WERI-Rb-1 (cell line): ENCODE measurements at regions not wholly inside any gene's neighbourhood (a gene's known extent, or its start where the extent isn't known, plus 50 kb on each side); places are given as distances from the start of the nearest gene placed in this dataset.

Experiments used
- DNase-seq: peaks from one replicate; pipeline ENCODE4 v3.0.0-alpha.2; 2020
- H3K27ac ChIP-seq: fragments of 250-450 bp; sonication (Bioruptor Pico); 2 replicates; pipeline ENCODE4 v1.5.1; 2020; ENCODE audit warnings: mild to moderate bottlenecking, moderate library complexity
- H3K27me3 ChIP-seq: fragments of 250-450 bp; sonication (Bioruptor Pico); 2 replicates; pipeline ENCODE4 v1.5.1; 2021; ENCODE audit warnings: mild to moderate bottlenecking, low read depth, moderate library complexity; ENCODE audit not compliant: insufficient read depth, severe bottlenecking
- H3K36me3 ChIP-seq: fragments of 250-450 bp; sonication (Bioruptor Pico); 2 replicates; pipeline ENCODE4 v1.5.1; 2020; ENCODE audit warnings: mild to moderate bottlenecking, moderate library complexity
- H3K4me3 ChIP-seq: 2 replicates; pipeline ENCODE4 v1.5.1; 2011; ENCODE audit warnings: low read depth, mild to moderate bottlenecking, control low read depth, low read length
- H3K9me3 ChIP-seq: fragments of 250-450 bp; sonication (Bioruptor Pico); 2 replicates; pipeline ENCODE4 v1.5.1; 2021; ENCODE audit warnings: mild to moderate bottlenecking, moderate library complexity; ENCODE audit not compliant: severe bottlenecking
- TF ChIP-seq, protein P1 (sequence below): IDR thresholded peaks from 2 replicates; pipeline ENCODE4 v1.5.1; 2011; ENCODE audit warnings: low read depth, mild to moderate bottlenecking, control low read depth, inconsistent platforms, low read length

- Histone ChIP-seq H3K27me3 (no peaks in the 10 kb centered on the region), H3K36me3 (no peaks in the 10 kb centered on the region), H3K9me3 (no peaks in the 10 kb centered on the region), H3K4me3 (no peak overlapping the region), H3K27ac (no peak overlapping the region)
- no peak for DNase-seq
- TF ChIP-seq, protein P1, sequence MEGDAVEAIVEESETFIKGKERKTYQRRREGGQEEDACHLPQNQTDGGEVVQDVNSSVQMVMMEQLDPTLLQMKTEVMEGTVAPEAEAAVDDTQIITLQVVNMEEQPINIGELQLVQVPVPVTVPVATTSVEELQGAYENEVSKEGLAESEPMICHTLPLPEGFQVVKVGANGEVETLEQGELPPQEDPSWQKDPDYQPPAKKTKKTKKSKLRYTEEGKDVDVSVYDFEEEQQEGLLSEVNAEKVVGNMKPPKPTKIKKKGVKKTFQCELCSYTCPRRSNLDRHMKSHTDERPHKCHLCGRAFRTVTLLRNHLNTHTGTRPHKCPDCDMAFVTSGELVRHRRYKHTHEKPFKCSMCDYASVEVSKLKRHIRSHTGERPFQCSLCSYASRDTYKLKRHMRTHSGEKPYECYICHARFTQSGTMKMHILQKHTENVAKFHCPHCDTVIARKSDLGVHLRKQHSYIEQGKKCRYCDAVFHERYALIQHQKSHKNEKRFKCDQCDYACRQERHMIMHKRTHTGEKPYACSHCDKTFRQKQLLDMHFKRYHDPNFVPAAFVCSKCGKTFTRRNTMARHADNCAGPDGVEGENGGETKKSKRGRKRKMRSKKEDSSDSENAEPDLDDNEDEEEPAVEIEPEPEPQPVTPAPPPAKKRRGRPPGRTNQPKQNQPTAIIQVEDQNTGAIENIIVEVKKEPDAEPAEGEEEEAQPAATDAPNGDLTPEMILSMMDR: no peak
Observed at GRCh38 chr9:29798599-29798998, 2225.3 kb upstream of the C9orf72 start.

DNA sequence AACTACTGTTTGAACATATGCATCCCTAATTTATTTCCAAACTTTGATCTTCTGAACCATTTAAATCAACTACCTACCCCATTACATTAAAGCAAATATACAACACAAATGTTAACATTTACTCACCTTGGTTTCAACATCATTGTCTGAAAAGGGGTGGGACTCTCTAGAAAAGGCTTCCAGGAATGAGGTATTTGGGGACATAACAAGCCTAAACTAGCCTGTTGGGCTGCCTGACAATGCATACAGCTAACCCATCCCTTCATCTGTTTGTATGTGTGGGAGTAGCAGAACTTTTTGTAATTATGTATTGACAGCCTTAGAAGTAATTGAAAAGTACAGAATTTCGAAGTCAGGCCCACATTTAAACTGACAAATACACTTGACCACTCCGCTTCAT is 2225.9 kb upstream of the C9orf72 start:
- Histone ChIP-seq H3K4me3 (no peak overlapping the region), H3K27ac (no peak overlapping the region), H3K36me3 (no peaks in the 10 kb centered on the region), H3K27me3 (no peaks in the 10 kb centered on the region), H3K9me3 (no peaks in the 10 kb centered on the region)
- DNase-seq: no peak
- TF ChIP-seq, protein P1: no peak

DNA sequence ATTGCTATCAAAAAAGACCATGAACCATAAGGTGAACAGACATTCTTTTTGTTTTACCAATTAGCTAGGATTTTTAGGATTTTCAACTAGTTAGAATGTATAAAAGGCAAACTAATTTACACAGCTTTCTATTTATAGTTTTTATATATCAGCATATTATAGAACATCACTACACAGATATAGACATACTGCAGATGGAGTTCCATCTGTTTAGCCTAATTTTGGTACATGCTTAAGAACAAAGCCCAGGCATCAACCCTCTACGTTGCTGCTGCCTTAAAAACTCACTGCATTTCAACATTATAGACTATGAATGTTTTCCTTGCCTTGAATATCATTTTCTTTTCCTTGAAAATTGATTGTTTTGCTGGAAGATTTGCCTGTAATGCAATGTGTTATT is 2227.5 kb upstream of the C9orf72 start:
- TF ChIP-seq, protein P1: no peak
- no peaks in the 10 kb centered on the region for H3K27me3 ChIP-seq
- DNase-seq: no peak
- H3K27ac ChIP-seq: no peak overlapping the region
- no peaks in the 10 kb centered on the region for H3K9me3 ChIP-seq
- H3K4me3 ChIP-seq: no peak overlapping the region
- H3K36me3 ChIP-seq: no peaks in the 10 kb centered on the region

DNA sequence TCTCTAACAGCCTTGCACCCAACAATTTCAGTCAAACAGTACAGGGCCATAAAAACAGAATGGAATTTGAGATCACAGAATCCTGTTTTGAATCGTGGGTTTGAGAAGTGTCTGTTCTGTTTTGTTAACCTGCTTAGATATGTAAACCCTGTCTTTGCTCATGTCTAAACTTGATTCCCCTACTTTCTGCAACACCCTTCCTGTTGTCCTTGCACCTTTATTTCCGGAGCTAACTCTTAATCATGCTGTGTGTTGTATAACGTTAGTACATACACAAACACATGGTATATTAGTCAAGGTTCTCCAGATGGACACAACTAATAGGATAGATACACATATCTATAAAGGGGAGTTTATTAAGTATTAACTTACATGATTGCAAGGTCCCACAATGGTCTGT is 2229.2 kb upstream of the C9orf72 start:
- no peaks in the 10 kb centered on the region for H3K27me3 ChIP-seq
- no peak for DNase-seq
- no peak overlapping the region for H3K4me3 ChIP-seq
- H3K36me3 ChIP-seq: no peaks in the 10 kb centered on the region
- TF ChIP-seq, protein P1: no peak
- no peak overlapping the region for H3K27ac ChIP-seq
- H3K9me3 ChIP-seq: no peaks in the 10 kb centered on the region

DNA sequence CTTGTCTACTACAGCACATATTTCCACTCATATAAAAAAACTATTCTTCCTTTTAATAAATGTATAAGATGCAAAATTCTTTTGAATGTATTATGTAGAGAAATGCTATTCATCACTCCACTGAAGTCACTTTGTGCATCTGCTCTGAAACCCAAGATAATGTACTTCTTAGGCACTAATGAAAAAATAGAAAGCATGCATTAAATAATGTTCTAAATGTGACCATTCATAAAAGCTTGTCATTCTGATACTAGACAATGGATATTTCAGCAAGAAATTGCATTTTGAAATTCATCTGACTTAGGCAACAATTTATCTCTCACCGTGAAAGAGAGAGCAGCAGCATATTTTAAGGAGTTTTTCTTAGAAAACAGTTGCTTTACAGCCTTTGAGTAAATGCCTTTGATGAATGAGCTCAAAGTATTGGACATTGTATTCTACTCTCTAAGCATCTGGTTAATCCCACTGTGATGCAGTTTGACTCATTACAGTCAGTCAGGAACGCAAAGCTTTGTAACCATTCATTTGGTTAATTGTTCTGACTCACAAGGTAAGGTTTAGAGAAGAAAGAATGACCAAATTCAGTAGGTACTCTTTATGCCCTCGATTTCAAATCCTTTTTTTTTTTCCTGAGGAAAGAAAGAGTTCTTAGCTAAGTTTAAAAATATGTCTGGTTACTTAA is 2233.8 kb upstream of the C9orf72 start:
- Histone ChIP-seq H3K27ac (no peak overlapping the region), H3K27me3 (no peaks in the 10 kb centered on the region), H3K4me3 (no peak overlapping the region), H3K36me3 (no peaks in the 10 kb centered on the region), H3K9me3 (no peaks in the 10 kb centered on the region)
- DNase-seq: no peak
- TF ChIP-seq, protein P1: no peak
